Neural cell (in vitro differentiated cells): ENCODE measurements at regions not wholly inside any gene's neighbourhood (a gene's known extent, or its start where the extent isn't known, plus 50 kb on each side); places are given as distances from the start of the nearest gene placed in this dataset.
"Not testable (repeated sequence)": the region's sequence is repeated elsewhere in the genome, so short reads cannot be mapped to it uniquely, and the experiment has no call there.

Source experiments
- CTCF ChIP-seq: fragments of 450-650 bp; IDR thresholded peaks from 2 replicates; pipeline ENCODE4 v1.5.1; 2014; ENCODE audit warnings: antibody characterized with exemption, mild to moderate bottlenecking, moderate library complexity; ENCODE audit not compliant: poor library complexity, severe bottlenecking
- EP300 ChIP-seq: fragments of 450-650 bp; conservative IDR thresholded peaks from 2 replicates; pipeline ENCODE4 v1.6.1; 2014; ENCODE audit warnings: antibody characterized with exemption, mild to moderate bottlenecking, moderate library complexity; ENCODE audit not compliant: poor library complexity, severe bottlenecking
- EZH2 ChIP-seq: fragments of 200-600, 300-800 bp; shearing (Covaris generic), sonication (generic); IDR thresholded peaks from 2 replicates; pipeline ENCODE4 v1.6.1; 2014; ENCODE audit warnings: antibody characterized with exemption, low read length, borderline replicate concordance, mild to moderate bottlenecking; ENCODE audit not compliant: insufficient read depth, poor library complexity, severe bottlenecking
- MXI1 ChIP-seq: fragments of 450-650 bp; conservative IDR thresholded peaks from 2 replicates; pipeline ENCODE4 v1.6.1; 2014; ENCODE audit warnings: antibody characterized with exemption, mild to moderate bottlenecking; ENCODE audit not compliant: poor library complexity, severe bottlenecking
- POLR2AphosphoS5 ChIP-seq: IDR thresholded peaks from 2 replicates; pipeline ENCODE4 v1.6.1; 2012
- REST ChIP-seq: IDR thresholded peaks from 2 replicates; pipeline ENCODE4 v1.6.1; 2012; ENCODE audit warnings: borderline replicate concordance
- SMC3 ChIP-seq: fragments of 450-650 bp; conservative IDR thresholded peaks from 2 replicates; pipeline ENCODE4 v1.6.1; 2014; ENCODE audit warnings: antibody characterized with exemption, mild to moderate bottlenecking, moderate library complexity; ENCODE audit not compliant: poor library complexity
- TAF1 ChIP-seq: IDR thresholded peaks from 2 replicates; pipeline ENCODE4 v1.6.1; 2012; ENCODE audit warnings: low read depth

GRCh38 chr7:76934711-76935110 is 97.5 kb downstream of the SPDYE17 start:
- not testable (repeated sequence) for TF ChIP-seq CTCF, EP300, REST, SMC3, POLR2AphosphoS5, MXI1, EZH2, TAF1
